ENCODE measurements at regions not wholly inside any gene's neighbourhood (a gene's known extent, or its start where the extent isn't known, plus 50 kb on each side); places are given as distances from the start of the nearest gene placed in this dataset.

- DNase-seq (no peak), ATAC-seq (ENCODE audit: poor library complexity) (no peak)
- peaks cover 10% of the 10 kb centered on the region for H3K27me3 Mint-ChIP-seq
- Histone ChIP-seq H3K4me1 (ENCODE audit: insufficient read depth, low read length) (no peaks in the 10 kb centered on the region), H3K27me3 (ENCODE audit: control insufficient read depth in 1 of 2, insufficient read depth in 2 of 2, low read length in 2 of 2) (no peaks in the 10 kb centered on the region), H3K4me3 (ENCODE audit: low read length) (no peak overlapping the region), H3K27ac (ENCODE audit: low read depth in 1 of 2, low read length in 2 of 2) (no peak overlapping the region), H3K9me3 (ENCODE audit: control insufficient read depth in 1 of 2, insufficient read depth in 1 of 2, low read length in 2 of 2) (peaks cover 0 to under 1% of the 10 kb centered on the region in 2 experiments), H3K36me3 (ENCODE audit: insufficient read depth, low read length) (no peaks in the 10 kb centered on the region)
- no peak for TF ChIP-seq CTCF (IDR thresholded peaks at IDR 0.05)
- no peak overlapping the region for H3K27ac Mint-ChIP-seq
- ChIA-PET POLR2A (no interaction called here), CTCF (no interaction called here)
- H3K36me3 Mint-ChIP-seq (ENCODE audit: low read depth), result no peaks in the 10 kb centered on the region
- H3K9me3 Mint-ChIP-seq, result no peaks in the 10 kb centered on the region
- H3K4me1 Mint-ChIP-seq (ENCODE audit: low read depth), result no peaks in the 10 kb centered on the region
- no peak overlapping the region for H3K4me3 Mint-ChIP-seq
- intact Hi-C loops (cut with DNase I, micrococcal nuclease), result no loop called here
These were observed 75.7 kb upstream of the KCNA4 start for GRCh38 chr11:30092518-30092917.

- Histone ChIP-seq H3K27me3 (ENCODE audit: control insufficient read depth in 1 of 2, insufficient read depth in 2 of 2, low read length in 2 of 2) (peaks cover 0 to 2% of the 10 kb centered on the region in 2 experiments), H3K4me1 (ENCODE audit: insufficient read depth, low read length) (no peaks in the 10 kb centered on the region), H3K36me3 (ENCODE audit: insufficient read depth, low read length) (no peaks in the 10 kb centered on the region), H3K9me3 (ENCODE audit: control insufficient read depth in 1 of 2, insufficient read depth in 1 of 2, low read length in 2 of 2) (peaks cover 0 to 6% of the 10 kb centered on the region in 2 experiments), H3K27ac (ENCODE audit: low read depth in 1 of 2, low read length in 2 of 2) (no peak overlapping the region), H3K4me3 (ENCODE audit: low read length) (no peak overlapping the region)
- H3K27me3 Mint-ChIP-seq, result peaks cover 12% of the 10 kb centered on the region
- no peak overlapping the region for H3K4me3 Mint-ChIP-seq
- no peak for DNase-seq
- no peak overlapping the region for H3K27ac Mint-ChIP-seq
- ChIA-PET CTCF (no interaction called here), POLR2A (no interaction called here)
- H3K9me3 Mint-ChIP-seq, result peaks cover 10% of the 10 kb centered on the region
- ATAC-seq (ENCODE audit: poor library complexity), result no peak
- TF ChIP-seq CTCF (IDR thresholded peaks at IDR 0.05), result no peak
- no peaks in the 10 kb centered on the region for H3K36me3 Mint-ChIP-seq (ENCODE audit: low read depth)
- no peaks in the 10 kb centered on the region for H3K4me1 Mint-ChIP-seq (ENCODE audit: low read depth)
- intact Hi-C loops (cut with DNase I, micrococcal nuclease), result no loop called here
These were observed 83.7 kb upstream of the KCNA4 start for GRCh38 chr11:30100495-30100894.

GRCh38 chr11:30106222-30107181 lies 89.7 kb upstream of the KCNA4 start:
- ATAC-seq (ENCODE audit: poor library complexity) (no peak), DNase-seq (no peak)
- Mint-ChIP-seq H3K4me3 (no peak overlapping the region), H3K4me1 (ENCODE audit: low read depth) (no peaks in the 10 kb centered on the region), H3K27ac (no peak overlapping the region), H3K9me3 (no peaks in the 10 kb centered on the region), H3K36me3 (ENCODE audit: low read depth) (no peaks in the 10 kb centered on the region), H3K27me3 (no peaks in the 10 kb centered on the region)
- H3K9me3 ChIP-seq (ENCODE audit: control insufficient read depth in 1 of 2, insufficient read depth in 1 of 2, low read length in 2 of 2), result no peaks in the 10 kb centered on the region
- no peak overlapping the region for H3K27ac ChIP-seq (ENCODE audit: low read depth in 1 of 2, low read length in 2 of 2)
- H3K4me1 ChIP-seq (ENCODE audit: insufficient read depth, low read length), result no peaks in the 10 kb centered on the region
- CTCF ChIA-PET, result no interaction called here
- no peaks in the 10 kb centered on the region for H3K27me3 ChIP-seq (ENCODE audit: control insufficient read depth in 1 of 2, insufficient read depth in 2 of 2, low read length in 2 of 2)
- H3K4me3 ChIP-seq (ENCODE audit: low read length), result no peak overlapping the region
- H3K36me3 ChIP-seq (ENCODE audit: insufficient read depth, low read length), result no peaks in the 10 kb centered on the region
- TF ChIP-seq CTCF (IDR thresholded peaks at IDR 0.05), result no peak
- intact Hi-C loops (cut with DNase I, micrococcal nuclease), result no loop called here
- POLR2A ChIA-PET, result no interaction called here
